ENCODE measurements at regions not wholly inside any gene's neighbourhood (a gene's known extent, or its start where the extent isn't known, plus 50 kb on each side); places are given as distances from the start of the nearest gene placed in this dataset.

DNA sequence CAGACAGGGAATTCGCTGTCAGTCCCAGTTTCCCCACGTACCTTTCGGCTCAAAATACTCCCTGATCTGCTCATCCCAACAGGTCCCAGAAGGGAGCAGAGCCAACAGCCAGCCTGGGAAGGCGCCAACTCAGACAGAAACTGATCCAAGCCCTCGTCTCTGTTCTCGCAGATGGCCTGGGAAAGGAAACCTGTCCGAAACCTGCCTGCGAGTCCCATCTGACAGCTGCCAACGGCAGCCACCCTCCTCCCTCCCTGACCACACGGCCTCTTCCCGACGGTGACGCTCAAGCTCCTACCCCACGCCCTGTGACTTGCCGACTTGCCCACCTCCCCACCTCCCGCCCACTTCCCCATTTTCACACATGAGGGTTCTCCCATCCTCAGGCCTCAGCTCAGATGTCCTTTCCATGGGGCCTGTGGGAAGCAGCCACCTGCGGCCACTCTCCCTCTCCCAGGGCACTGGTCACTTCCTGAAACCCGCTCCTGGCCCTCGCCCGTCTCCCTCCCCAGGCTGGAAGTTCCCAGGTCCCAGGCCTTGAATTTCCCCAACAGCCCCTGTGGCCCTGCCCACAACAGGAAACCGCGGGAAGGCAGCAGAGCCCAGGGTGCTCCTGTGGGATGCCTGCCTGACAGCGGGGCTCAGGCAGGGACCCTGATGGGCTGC, 60.9 kb upstream of the FBRSL1 start:
- Mint-ChIP-seq H3K4me1 (peaks cover 21 to 41% of the 10 kb centered on the region in 2 experiments), H3K36me3 (ENCODE audit: insufficient read depth in 1 of 3, low read depth in 3 of 3) (peaks cover 2 to 23% (median 6%) of the 10 kb centered on the region in 3 experiments; a peak in 6 of 7 replicates), H3K27ac (0 out of 7 replicates have a peak overlapping the region, but pooled peaks of 1 of the 3 experiments have one; percentile 40), H3K9me3 (peaks cover 13 to 24% of the 10 kb centered on the region in 2 experiments), H3K4me3 (peak overlapping the region; percentile 10 to 61; a peak in 3 of 5 replicates), H3K27me3 (ENCODE audit: low read depth) (peaks cover 95% of the 10 kb centered on the region)
- Histone ChIP-seq H4K20me1 (ENCODE audit: control insufficient read depth, insufficient read depth, insufficient read length) (peaks cover 3% of the 10 kb centered on the region), H2AK5ac (ENCODE audit: insufficient read length, low read length) (no peak overlapping the region), H4K5ac (ENCODE audit: insufficient read length, low read depth, low read length) (no peak overlapping the region), H3K18ac (ENCODE audit: insufficient read length, low read depth, low read length) (no peak overlapping the region), H2BK120ac (ENCODE audit: low read depth, low read length, poor library complexity, severe bottlenecking) (no peak overlapping the region), H3K79me1 (ENCODE audit: insufficient read depth, low read depth, low read length, poor library complexity, severe bottlenecking) (no peaks in the 10 kb centered on the region), H3T11ph (ENCODE audit: low read length) (no peak overlapping the region), H3K56ac (ENCODE audit: insufficient read length, low read depth, low read length) (no peak overlapping the region), H3K14ac (ENCODE audit: insufficient read depth, low read length) (no peak overlapping the region; the same call in 1 of the 2 replicates), H2BK15ac (ENCODE audit: low read depth, low read length) (no peak overlapping the region), H3K4ac (ENCODE audit: low read depth, low read length) (no peak overlapping the region), H3K23me2 (ENCODE audit: insufficient read length, low read depth, low read length, poor library complexity, severe bottlenecking) (no peaks in the 10 kb centered on the region), H3K9me3 (ENCODE audit: control insufficient read depth, low read depth, low read length) (no peaks in the 10 kb centered on the region), H4K91ac (ENCODE audit: insufficient read length, low read depth, low read length) (no peak overlapping the region), H2BK12ac (ENCODE audit: insufficient read length, low read depth, low read length) (no peak overlapping the region), H2BK20ac (ENCODE audit: low read depth, low read length, poor library complexity, severe bottlenecking) (no peak overlapping the region), H3K4me2 (ENCODE audit: insufficient read depth, insufficient read length, low read length) (peak overlapping the region; percentile 7), H2BK5ac (ENCODE audit: insufficient read length, low read length) (no peak overlapping the region), H2AFZ (ENCODE audit: low read length) (no peak overlapping the region), H3K27me3 (ENCODE audit: insufficient read depth, low read length) (peaks cover 23% of the 10 kb centered on the region; the same call in 1 of the 2 replicates), H3K27ac (ENCODE audit: insufficient read length, low read depth, low read length) (no peak overlapping the region), H3K23ac (ENCODE audit: insufficient read length, low read depth, low read length) (no peak overlapping the region), H3K79me2 (ENCODE audit: insufficient read depth, low read length) (no peaks in the 10 kb centered on the region), H3K4me1 (ENCODE audit: insufficient read depth, low read length) (peaks cover 3% of the 10 kb centered on the region; the same call in 1 of the 2 replicates), H4K8ac (replicated peaks; ENCODE audit: insufficient read length, low read depth, low read length) (no peak overlapping the region), H3K9ac (ENCODE audit: extremely low read depth, insufficient read length, low read length) (no peak overlapping the region)
- no CpG with 5 or more reads among the region's 23 CpGs for WGBS (ENCODE audit: extremely low coverage, insufficient read length, low lambda C conversion rate)
- DNase-seq = peak; percentile 69
- TF ChIP-seq, protein P1, sequence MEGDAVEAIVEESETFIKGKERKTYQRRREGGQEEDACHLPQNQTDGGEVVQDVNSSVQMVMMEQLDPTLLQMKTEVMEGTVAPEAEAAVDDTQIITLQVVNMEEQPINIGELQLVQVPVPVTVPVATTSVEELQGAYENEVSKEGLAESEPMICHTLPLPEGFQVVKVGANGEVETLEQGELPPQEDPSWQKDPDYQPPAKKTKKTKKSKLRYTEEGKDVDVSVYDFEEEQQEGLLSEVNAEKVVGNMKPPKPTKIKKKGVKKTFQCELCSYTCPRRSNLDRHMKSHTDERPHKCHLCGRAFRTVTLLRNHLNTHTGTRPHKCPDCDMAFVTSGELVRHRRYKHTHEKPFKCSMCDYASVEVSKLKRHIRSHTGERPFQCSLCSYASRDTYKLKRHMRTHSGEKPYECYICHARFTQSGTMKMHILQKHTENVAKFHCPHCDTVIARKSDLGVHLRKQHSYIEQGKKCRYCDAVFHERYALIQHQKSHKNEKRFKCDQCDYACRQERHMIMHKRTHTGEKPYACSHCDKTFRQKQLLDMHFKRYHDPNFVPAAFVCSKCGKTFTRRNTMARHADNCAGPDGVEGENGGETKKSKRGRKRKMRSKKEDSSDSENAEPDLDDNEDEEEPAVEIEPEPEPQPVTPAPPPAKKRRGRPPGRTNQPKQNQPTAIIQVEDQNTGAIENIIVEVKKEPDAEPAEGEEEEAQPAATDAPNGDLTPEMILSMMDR (conservative IDR thresholded peaks at IDR 0.05) = no peak
